GM21576 (cell line): ENCODE measurements at regions not wholly inside any gene's neighbourhood (a gene's known extent, or its start where the extent isn't known, plus 50 kb on each side); places are given as distances from the start of the nearest gene placed in this dataset.
"Not testable (repeated sequence)": the region's sequence is repeated elsewhere in the genome, so short reads cannot be mapped to it uniquely, and the experiment has no call there.

ENCODE experiments used
- ATAC-seq: cut with Tn5 transposase; IDR thresholded peaks from one replicate; pipeline ENCODE4 v1.9.1; 2021; ENCODE audit warnings: mild to moderate bottlenecking, moderate library complexity; ENCODE audit not compliant: unreplicated experiment

GRCh38 chr6:14883921-14884320 lies 361.9 kb upstream of the JARID2 start:
- ATAC-seq = no peak

- no peak for ATAC-seq
Observed at GRCh38 chr6:14885498-14885897, 360.4 kb upstream of the JARID2 start.

- ATAC-seq = no peak
Observed at GRCh38 chr6:14887181-14887580, 358.7 kb upstream of the JARID2 start.

- ATAC-seq = no peak
Observed at GRCh38 chr6:14887986-14888574, 357.8 kb upstream of the JARID2 start.

GRCh38 chr6:14888575-14889000 lies 357.3 kb upstream of the JARID2 start:
- no peak for ATAC-seq

GRCh38 chr6:14889188-14889587 lies 356.7 kb upstream of the JARID2 start:
- no peak for ATAC-seq

GRCh38 chr6:14889611-14890593 lies 356.0 kb upstream of the JARID2 start:
- ATAC-seq = no peak

- ATAC-seq = not testable (repeated sequence)
Observed at GRCh38 chr6:14891820-14892375, 354.0 kb upstream of the JARID2 start.

- no peak for ATAC-seq
Observed at GRCh38 chr6:14894105-14894504, 351.8 kb upstream of the JARID2 start.

- no peak for ATAC-seq
Observed at GRCh38 chr6:14896475-14896874, 349.4 kb upstream of the JARID2 start.

GRCh38 chr6:14897831-14898230 lies 348.0 kb upstream of the JARID2 start:
- no peak for ATAC-seq

GRCh38 chr6:14899441-14899840 lies 346.4 kb upstream of the JARID2 start:
- ATAC-seq = not testable (repeated sequence)

GRCh38 chr6:14900919-14901318 lies 344.9 kb upstream of the JARID2 start:
- no peak for ATAC-seq

GRCh38 chr6:14903176-14904038 lies 342.5 kb upstream of the JARID2 start:
- no peak for ATAC-seq

GRCh38 chr6:14905201-14905600 lies 340.7 kb upstream of the JARID2 start:
- no peak for ATAC-seq

- no peak for ATAC-seq
Observed at GRCh38 chr6:14906621-14907020, 339.2 kb upstream of the JARID2 start.

- ATAC-seq = peak; percentile 91
Observed at GRCh38 chr6:14910692-14911547, 334.9 kb upstream of the JARID2 start.

GRCh38 chr6:14912226-14912625 lies 333.6 kb upstream of the JARID2 start:
- no peak for ATAC-seq

GRCh38 chr6:14912706-14913105 lies 333.2 kb upstream of the JARID2 start:
- no peak for ATAC-seq

GRCh38 chr6:14913931-14914330 lies 331.9 kb upstream of the JARID2 start:
- ATAC-seq = no peak
